ENCODE measurements at regions not wholly inside any gene's neighbourhood (a gene's known extent, or its start where the extent isn't known, plus 50 kb on each side); places are given as distances from the start of the nearest gene placed in this dataset.

GRCh38 chr5:24347158-24347557 is 297.6 kb downstream of the CDH10 start:
- no peak for TF ChIP-seq CTCF (IDR thresholded peaks at IDR 0.05; ENCODE audit: low read depth, low read length)
- no peak for DNase-seq (ENCODE audit: extremely low read depth, low read depth)

DNA sequence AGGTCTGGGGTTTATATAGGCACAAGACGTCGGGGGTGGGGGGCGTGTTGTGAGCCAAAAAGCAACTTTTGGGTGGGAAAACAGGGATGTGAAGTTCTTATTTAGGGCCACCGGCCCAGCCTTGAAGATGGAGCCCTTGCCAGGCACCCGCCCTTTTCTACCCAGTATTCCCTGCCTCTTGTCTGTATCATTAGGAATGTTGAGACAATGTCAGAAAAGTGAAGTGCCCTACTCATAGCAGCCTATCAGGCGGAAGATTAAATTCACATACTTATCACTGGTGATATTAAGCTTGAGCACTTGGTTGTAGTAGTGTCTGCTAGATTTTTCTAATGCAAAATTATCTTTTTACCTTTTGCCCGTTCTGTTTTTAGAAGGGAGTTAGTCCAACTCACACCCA is 293.5 kb downstream of the CDH10 start:
- TF ChIP-seq CTCF (IDR thresholded peaks at IDR 0.05; ENCODE audit: low read depth, low read length) = no peak
- no peak for DNase-seq (ENCODE audit: extremely low read depth, low read depth)

DNA sequence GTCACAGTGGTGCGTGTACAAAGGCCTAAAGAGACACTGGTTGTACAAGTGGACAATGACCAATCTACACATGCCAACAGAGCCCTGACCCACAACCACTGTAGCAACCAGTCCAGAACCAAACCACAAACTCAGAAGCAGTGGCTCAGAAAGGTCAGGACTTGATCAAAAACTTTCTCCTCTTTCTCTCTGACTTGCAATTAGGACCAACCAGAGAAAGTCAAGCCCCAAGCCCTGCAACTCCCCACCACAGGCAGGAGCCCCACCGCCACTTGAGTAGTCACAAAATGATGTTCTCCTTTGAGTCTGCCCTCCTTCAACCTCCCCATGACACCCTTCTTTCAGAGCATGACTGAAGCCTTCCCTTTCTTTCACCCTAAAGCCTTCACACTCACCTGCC is 291.8 kb downstream of the CDH10 start:
- no peak for DNase-seq (ENCODE audit: extremely low read depth, low read depth)
- TF ChIP-seq CTCF (IDR thresholded peaks at IDR 0.05; ENCODE audit: low read depth, low read length) = no peak

GRCh38 chr5:24353611-24354010 is 291.2 kb downstream of the CDH10 start:
- no peak for TF ChIP-seq CTCF (IDR thresholded peaks at IDR 0.05; ENCODE audit: low read depth, low read length)
- no peak for DNase-seq (ENCODE audit: extremely low read depth, low read depth)

GRCh38 chr5:24363789-24364481 is 280.8 kb downstream of the CDH10 start:
- no peak for DNase-seq (ENCODE audit: extremely low read depth, low read depth)
- TF ChIP-seq CTCF (IDR thresholded peaks at IDR 0.05; ENCODE audit: low read depth, low read length) = no peak

DNA sequence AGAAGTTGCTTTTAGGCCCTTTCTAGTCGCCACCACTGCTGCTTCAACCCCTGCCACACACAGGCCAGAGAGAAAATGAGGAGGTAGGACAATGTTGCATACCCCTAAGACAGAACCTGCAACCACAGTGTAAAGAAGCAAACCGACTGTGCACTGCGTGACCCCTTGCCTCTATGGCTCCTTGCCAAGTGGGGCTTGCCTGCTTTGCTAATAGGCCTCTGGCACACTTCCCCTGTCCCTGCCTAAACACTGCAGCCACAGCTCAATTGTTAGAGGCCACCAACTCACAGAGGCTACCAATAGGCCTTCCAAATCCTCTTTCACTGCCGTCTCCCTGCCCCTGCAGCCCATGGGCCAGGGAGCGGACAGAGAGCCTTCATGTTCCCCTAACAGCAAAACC is 280.1 kb downstream of the CDH10 start:
- TF ChIP-seq CTCF (IDR thresholded peaks at IDR 0.05; ENCODE audit: low read depth, low read length) = no peak
- no peak for DNase-seq (ENCODE audit: extremely low read depth, low read depth)

GRCh38 chr5:24365406-24365805 is 279.4 kb downstream of the CDH10 start:
- DNase-seq (ENCODE audit: extremely low read depth, low read depth) = no peak
- no peak for TF ChIP-seq CTCF (IDR thresholded peaks at IDR 0.05; ENCODE audit: low read depth, low read length)

All from AG09319 (cell line).